GF-D8 (cell line): ENCODE measurements at regions not wholly inside any gene's neighbourhood (a gene's known extent, or its start where the extent isn't known, plus 50 kb on each side); places are given as distances from the start of the nearest gene placed in this dataset.
"Not testable (repeated sequence)": the region's sequence is repeated elsewhere in the genome, so short reads cannot be mapped to it uniquely, and the experiment has no call there.

Experiments
- DNase-seq: peaks from one replicate; lab custom pipeline; 2025; lab: John Stamatoyannopoulos, UW

GRCh38 chr20:4468114-4468513 is 218.1 kb upstream of the PRNP start:
- DNase-seq: no peak

DNA sequence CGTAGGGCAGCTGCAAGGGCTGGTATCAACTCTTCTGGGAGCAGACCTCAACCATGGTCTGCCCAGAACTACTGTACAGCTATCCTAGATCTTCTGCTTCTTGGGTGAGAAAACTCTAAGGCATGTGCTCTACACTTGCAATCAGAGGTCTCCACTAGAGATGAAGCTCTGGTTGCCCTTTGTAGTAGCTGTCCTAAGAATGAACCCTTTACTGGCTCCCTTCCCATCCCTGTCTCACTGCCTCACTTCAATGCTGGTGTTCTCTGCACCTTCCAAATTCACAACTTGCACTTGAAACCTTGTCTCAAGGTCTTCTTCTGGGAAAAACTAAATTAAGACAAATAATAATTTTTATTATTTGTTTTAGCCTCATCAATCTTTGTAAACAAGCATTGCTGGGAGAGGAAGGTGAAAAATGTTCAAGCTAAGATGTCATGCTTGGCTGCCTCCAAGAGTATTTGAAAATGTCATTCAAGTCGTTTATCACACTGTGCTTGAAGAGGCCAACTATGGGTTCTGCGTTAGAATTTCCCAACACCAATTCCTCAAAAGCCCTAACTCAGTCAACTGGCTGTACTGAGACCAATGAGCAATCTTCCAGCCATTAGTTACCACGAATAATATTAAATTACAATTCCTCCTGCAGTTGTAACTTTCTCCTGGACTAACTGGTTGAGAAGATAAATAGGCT is 216.9 kb upstream of the ADRA1D start:
- DNase-seq: no peak

DNA sequence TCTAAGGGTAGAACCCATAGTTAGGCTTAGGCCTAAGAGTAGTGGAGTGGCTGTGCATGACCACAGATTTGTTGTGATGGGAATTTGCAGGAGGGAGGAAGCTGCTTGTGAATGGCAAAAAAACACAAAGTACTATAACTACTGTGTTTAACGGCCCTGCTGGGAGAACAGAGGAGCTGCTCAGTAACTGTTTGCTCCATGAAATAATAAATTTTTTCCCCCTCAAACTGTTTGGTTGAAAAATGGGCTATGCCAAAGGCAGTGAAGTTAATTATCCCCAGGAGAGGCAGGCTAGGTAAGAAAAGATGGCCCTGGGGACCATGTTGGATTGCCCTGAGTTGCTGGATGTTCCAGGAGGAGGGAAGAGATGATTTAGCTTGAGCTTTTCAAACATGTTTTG is 216.1 kb upstream of the ADRA1D start:
- DNase-seq: no peak

- DNase-seq: not testable (repeated sequence)
Observed at GRCh38 chr20:4462801-4463200, 213.7 kb upstream of the ADRA1D start.

- DNase-seq: no peak
Observed at GRCh38 chr20:4459081-4459480, 210.0 kb upstream of the ADRA1D start.

- no peak for DNase-seq
Observed at GRCh38 chr20:4457566-4458543, 208.8 kb upstream of the ADRA1D start.

GRCh38 chr20:4455996-4456395 is 206.9 kb upstream of the ADRA1D start:
- DNase-seq: no peak

GRCh38 chr20:4455301-4455701 is 206.2 kb upstream of the ADRA1D start:
- DNase-seq: no peak

GRCh38 chr20:4454111-4454510 is 205.0 kb upstream of the ADRA1D start:
- no peak for DNase-seq

DNA sequence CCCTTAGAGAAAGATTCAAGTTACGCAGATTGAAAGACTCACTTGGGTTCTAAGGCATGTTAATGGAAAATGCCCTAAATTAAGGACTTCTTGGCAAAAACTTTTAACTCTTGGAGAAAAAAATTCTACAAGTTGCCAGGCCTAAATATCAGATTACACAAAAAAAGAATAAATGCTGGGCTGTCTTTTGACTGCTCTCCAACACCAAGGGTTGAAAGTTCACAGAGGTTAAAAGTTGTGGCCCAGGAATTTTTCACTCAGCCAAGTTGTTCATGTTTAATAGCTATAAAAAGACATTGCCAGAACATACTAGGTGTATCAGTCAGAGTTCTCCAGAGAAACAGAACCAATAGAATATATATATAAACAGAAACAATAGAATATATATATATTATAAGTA is 204.3 kb upstream of the ADRA1D start:
- no peak for DNase-seq

- no peak for DNase-seq
Observed at GRCh38 chr20:4451487-4452081, 202.5 kb upstream of the ADRA1D start.

- no peak for DNase-seq
Observed at GRCh38 chr20:4449957-4450715, 201.0 kb upstream of the ADRA1D start.

GRCh38 chr20:4445784-4446183 is 196.7 kb upstream of the ADRA1D start:
- no peak for DNase-seq

GRCh38 chr20:4445331-4445730 is 196.2 kb upstream of the ADRA1D start:
- DNase-seq: no peak

- no peak for DNase-seq
Observed at GRCh38 chr20:4444404-4444803, 195.3 kb upstream of the ADRA1D start.

DNA sequence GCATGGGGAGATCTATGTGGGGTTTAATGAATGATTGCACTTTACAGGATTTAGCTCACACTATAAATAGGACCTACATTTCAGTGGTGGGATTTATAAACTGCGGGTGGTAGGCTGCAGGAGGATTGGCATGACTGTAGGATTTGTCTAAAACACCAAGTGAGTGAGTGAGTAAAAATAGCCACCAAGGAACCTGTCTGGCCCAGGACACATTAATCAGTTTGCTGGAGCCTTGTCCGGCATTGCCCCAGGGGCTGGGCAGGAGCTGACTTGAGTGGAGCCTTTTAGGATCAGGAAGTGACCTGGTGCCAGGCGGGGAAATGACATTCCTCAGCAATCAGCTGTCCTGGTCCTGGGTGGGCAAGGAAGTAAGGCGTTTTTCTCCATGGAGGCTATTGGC is 193.9 kb upstream of the ADRA1D start:
- no peak for DNase-seq

- no peak for DNase-seq
Observed at GRCh38 chr20:4441871-4442270, 192.8 kb upstream of the ADRA1D start.

DNA sequence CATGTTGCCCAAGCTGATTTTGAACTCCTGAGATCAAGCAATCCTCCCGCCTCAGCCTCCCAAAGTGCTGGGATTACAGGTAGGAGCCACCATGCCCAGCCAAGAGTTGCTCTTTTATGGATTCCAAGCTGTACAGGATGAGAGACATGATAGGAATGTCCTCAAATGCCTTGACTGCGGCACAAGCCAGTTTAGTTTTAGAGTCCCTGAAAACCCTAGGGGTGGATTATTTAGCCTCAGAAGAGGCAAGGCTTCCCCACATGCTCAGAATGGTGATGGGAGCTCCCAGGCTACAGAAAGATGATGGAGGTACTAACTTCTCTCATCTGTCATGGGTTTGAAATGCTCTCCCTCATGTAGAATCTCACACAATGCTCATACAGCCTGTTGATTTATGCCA is 192.1 kb upstream of the ADRA1D start:
- no peak for DNase-seq

- DNase-seq: no peak
Observed at GRCh38 chr20:4439461-4439860, 190.4 kb upstream of the ADRA1D start.

DNA sequence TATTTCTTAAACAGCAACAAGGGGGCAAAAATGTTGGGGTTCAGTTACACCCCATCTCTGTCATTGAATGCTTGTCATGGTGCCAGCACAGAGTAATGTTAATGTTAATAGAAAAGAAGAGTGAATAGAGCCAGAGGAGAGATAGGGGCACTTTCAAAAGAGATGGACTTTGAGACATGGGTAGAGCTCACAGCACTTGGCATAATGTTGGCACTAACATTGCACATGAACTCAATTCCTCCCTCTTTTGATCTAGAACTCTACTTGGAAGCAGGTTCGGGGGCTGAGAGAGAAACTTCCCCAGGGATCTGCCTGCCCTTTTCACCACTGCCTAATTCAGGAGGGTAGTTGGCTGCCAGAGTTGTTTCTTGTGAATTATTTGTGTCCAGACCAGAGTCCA is 188.0 kb upstream of the ADRA1D start:
- DNase-seq: no peak

- no peak for DNase-seq
Observed at GRCh38 chr20:4435671-4436455, 186.8 kb upstream of the ADRA1D start.
